Fibroblast of mammary gland (primary cell): ENCODE measurements at regions not wholly inside any gene's neighbourhood (a gene's known extent, or its start where the extent isn't known, plus 50 kb on each side); places are given as distances from the start of the nearest gene placed in this dataset.

Experiments
- DNase-seq: peaks from one replicate; pipeline ENCODE4 v3.0.0-alpha.2; 2010; ENCODE audit warnings: low read depth
- H3K4me3 ChIP-seq: 2 replicates; pipeline ENCODE4 v1.5.1; 2011; ENCODE audit warnings: low read depth, mild to moderate bottlenecking, low read length, moderate library complexity; ENCODE audit not compliant: control insufficient read depth
- TF ChIP-seq, protein P1 (sequence below): conservative IDR thresholded peaks from 2 replicates; pipeline ENCODE4 v1.5.1; 2011; ENCODE audit warnings: low read depth, low read length, inconsistent platforms; ENCODE audit not compliant: control insufficient read depth, insufficient read depth

DNA sequence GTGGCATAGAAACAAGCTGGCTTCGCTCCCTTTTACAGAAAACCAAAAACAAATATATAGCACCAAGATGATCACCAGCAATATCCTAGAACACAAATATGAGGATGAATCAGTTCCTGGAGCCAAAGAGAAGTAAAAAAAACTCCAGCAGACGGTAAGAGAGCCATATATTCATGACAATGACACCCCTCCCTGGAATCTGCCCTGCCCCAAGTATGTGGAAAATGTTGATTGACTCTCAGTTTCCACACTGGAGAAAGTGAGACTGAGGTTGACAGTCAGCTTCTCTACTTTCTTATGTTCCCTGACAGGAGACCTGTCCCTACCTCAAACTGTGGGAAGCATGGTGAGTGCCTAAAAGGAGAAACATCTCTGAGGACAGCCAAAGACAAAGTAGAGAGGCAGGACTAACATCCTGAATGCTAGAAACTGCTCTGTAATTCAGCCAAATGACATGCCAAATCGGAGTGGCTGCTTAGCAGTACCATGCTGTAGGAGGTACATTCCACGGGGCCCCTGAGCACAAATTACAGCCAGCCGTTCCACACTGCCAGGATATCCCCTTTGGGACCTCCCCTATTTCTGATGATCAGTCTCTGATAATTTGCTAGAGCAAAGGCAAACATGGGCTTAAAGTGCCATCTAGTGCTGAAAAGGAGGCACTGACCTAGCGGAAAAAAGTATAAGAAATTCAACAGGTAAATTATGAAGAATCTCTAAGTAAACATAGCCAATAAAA is 424.0 kb upstream of the RGMB start:
- H3K4me3 ChIP-seq = no peak overlapping the region
- TF ChIP-seq, protein P1, sequence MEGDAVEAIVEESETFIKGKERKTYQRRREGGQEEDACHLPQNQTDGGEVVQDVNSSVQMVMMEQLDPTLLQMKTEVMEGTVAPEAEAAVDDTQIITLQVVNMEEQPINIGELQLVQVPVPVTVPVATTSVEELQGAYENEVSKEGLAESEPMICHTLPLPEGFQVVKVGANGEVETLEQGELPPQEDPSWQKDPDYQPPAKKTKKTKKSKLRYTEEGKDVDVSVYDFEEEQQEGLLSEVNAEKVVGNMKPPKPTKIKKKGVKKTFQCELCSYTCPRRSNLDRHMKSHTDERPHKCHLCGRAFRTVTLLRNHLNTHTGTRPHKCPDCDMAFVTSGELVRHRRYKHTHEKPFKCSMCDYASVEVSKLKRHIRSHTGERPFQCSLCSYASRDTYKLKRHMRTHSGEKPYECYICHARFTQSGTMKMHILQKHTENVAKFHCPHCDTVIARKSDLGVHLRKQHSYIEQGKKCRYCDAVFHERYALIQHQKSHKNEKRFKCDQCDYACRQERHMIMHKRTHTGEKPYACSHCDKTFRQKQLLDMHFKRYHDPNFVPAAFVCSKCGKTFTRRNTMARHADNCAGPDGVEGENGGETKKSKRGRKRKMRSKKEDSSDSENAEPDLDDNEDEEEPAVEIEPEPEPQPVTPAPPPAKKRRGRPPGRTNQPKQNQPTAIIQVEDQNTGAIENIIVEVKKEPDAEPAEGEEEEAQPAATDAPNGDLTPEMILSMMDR = peak; percentile 76

DNA sequence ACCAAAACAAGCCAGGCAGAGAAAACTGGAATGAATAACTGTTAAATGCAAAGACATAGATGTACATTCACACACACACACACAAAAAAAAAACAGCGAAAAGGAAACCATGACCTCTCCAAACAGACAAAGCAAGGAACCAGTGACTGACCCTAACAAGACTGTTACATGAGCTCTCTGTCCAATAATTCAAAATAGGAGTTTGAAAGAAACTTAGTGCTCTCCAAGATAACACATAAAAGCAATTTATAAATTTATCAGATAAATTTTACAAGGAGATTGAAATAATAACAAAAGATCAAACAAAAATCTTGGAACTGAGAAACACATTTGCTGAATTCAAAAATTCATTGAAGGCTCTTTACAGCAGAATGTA is 423.5 kb upstream of the RGMB start:
- TF ChIP-seq, protein P1 = no peak
- DNase-seq = no peak
- no peak overlapping the region for H3K4me3 ChIP-seq

More for the DNA sequence above, 424.0 kb upstream of the RGMB start:
- DNase-seq = peak; percentile 77

DNA sequence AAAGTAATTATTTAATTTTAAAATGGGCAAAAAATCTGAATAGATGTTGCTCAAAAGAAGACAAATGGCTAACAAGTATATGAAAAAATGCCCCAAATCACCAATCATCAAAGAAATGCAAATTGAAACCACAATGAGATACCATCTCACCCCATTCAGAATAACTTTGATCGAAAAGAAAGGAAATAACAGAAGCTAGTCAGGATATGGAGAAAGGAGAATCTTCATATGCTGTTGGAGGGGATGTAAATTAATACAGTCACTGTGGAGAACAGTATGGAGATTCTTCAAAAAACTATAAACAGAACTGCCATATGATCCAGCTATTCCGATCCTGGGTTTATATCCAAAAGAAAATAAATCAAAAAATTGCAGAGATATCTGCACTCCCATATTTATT is 418.5 kb upstream of the RGMB start:
- DNase-seq = no peak
- TF ChIP-seq, protein P1 = no peak
- no peak overlapping the region for H3K4me3 ChIP-seq

DNA sequence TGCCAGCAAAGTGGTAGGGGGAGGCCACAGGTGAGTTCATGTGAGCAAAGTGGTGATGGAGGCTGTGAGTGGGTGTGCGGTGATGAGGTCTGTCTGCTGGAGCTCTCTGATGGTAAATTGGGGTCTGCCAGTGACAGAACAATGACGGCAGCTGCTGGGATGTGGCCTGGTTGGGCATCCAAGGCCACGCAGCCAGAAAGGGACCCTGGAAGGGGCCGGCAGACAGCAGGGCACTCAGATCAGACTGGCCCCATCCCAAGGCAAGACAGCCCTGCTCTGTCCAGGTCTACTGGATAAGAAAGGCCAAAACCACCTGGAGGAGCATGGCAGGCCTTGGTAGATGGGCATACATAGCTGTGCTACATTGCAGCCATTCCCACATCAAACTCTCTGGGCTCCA is 412.9 kb upstream of the RGMB start:
- DNase-seq = no peak
- TF ChIP-seq, protein P1 = no peak
- no peak overlapping the region for H3K4me3 ChIP-seq

DNA sequence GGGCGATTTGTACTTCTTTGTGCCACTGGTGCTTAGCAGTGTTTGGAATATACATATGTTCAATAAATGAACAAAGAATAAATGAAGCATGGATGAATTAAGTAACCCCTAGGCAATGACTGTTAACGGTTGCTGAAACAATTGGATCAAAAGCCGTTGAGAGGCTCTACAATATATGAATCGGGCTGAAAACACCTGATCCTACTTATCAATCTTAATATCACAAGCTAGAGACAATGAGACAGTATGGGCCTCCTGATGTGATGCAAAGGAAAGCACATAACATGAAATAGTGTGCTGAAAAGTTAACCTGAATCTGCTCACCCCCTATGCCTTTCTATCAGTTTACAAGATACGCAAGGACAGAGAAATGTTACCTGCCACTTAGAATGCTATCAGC is 410.3 kb upstream of the RGMB start:
- no peak for DNase-seq
- TF ChIP-seq, protein P1 = no peak

DNA sequence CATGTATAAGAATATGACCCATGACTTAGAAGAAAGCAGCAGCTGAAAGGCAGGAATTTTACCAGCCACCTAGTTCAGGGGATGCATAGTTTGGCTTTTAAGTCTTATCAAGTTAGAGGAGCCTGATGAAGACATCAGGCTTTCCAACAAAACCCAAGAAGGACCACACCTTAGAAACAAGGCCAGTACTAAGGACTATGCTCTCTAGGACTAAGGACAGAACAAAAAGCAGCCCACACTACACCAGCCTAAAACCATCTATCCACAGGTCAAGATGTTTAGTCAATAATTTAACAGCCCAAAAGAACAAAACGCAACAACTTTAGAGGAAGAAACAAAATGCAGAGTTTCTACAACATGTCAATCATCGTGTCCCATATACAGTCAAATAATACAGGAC is 408.9 kb upstream of the RGMB start:
- TF ChIP-seq, protein P1 = no peak
- DNase-seq = no peak
- no peak overlapping the region for H3K4me3 ChIP-seq

More for the DNA sequence above, 410.3 kb upstream of the RGMB start:
- H3K4me3 ChIP-seq = no peak overlapping the region
